SU-DHL-6 (cell line): ENCODE measurements at regions not wholly inside any gene's neighbourhood (a gene's known extent, or its start where the extent isn't known, plus 50 kb on each side); places are given as distances from the start of the nearest gene placed in this dataset.

ENCODE experiments used
- H2AFZ ChIP-seq: fragments of 200-600 bp; sonication (generic); 2 replicates; pipeline ENCODE4 v1.6.1; 2014; ENCODE audit warnings: low read depth, mild to moderate bottlenecking, moderate library complexity, mixed read lengths, antibody characterized with exemption, low read length; ENCODE audit not compliant: severe bottlenecking
- H3F3A ChIP-seq: fragments of 200-600 bp; shearing (Covaris generic); 2 replicates; pipeline ENCODE4 v1.6.0; 2016; ENCODE audit warnings: antibody characterized with exemption, mild to moderate bottlenecking; ENCODE audit not compliant: insufficient read depth
- H3K27ac ChIP-seq: fragments of 200-600 bp; sonication (generic); 2 replicates; pipeline ENCODE4 v1.5.1; 2016; ENCODE audit warnings: low read depth, mild to moderate bottlenecking, low read length, moderate library complexity, mixed read lengths
- H3K27me3 ChIP-seq: fragments of 200-600 bp; sonication (generic), shearing (Covaris generic); 2 replicates; pipeline ENCODE4 v1.6.0; 2014; ENCODE audit warnings: mild to moderate bottlenecking, low read length
- H3K36me3 ChIP-seq: fragments of 200-600 bp; sonication (generic); 2 replicates; pipeline ENCODE4 v1.6.1; 2014; ENCODE audit warnings: mild to moderate bottlenecking, low read length, mixed read lengths
- H3K4me2 ChIP-seq: fragments of 300-600, 200-600 bp; shearing (Covaris generic), sonication (generic); 2 replicates; pipeline ENCODE4 v1.6.0; 2014; ENCODE audit warnings: low read length, low read depth, mild to moderate bottlenecking; ENCODE audit not compliant: poor library complexity, severe bottlenecking
- H3K4me3 ChIP-seq: fragments of 200-600 bp; sonication (generic); 2 replicates; pipeline ENCODE4 v1.5.1; 2014; ENCODE audit warnings: antibody characterized with exemption, low read length, mild to moderate bottlenecking, mixed read lengths; ENCODE audit not compliant: insufficient read depth, poor library complexity, severe bottlenecking
- H3K79me2 ChIP-seq: fragments of 200-600 bp; sonication (generic); 2 replicates; pipeline ENCODE4 v1.6.1; 2014; ENCODE audit warnings: mild to moderate bottlenecking, low read length, moderate library complexity; ENCODE audit not compliant: insufficient read depth
- H3K9ac ChIP-seq: fragments of 200-600 bp; sonication (generic); 2 replicates; pipeline ENCODE4 v1.7.0; 2014; ENCODE audit warnings: mild to moderate bottlenecking, low read length
- H3K9me2 ChIP-seq: fragments of 200-600 bp; sonication (generic); replicated peaks from 2 replicates; pipeline ENCODE4 v1.6.1; 2014; ENCODE audit warnings: low read length; ENCODE audit not compliant: insufficient read depth
- H3K9me3 ChIP-seq: fragments of 200-600 bp; sonication (generic); 2 replicates; pipeline ENCODE4 v1.6.1; 2014; ENCODE audit warnings: low read length, mixed read lengths; ENCODE audit not compliant: insufficient read depth
- H4K20me1 ChIP-seq: fragments of 200-600 bp; sonication (generic); 2 replicates; pipeline ENCODE4 v1.6.1; 2014; ENCODE audit warnings: low read depth, mild to moderate bottlenecking, antibody characterized with exemption, low read length, moderate library complexity, mixed read lengths
- EZH2phosphoT487 ChIP-seq: fragments of 200-600 bp; sonication (generic), shearing (Covaris generic); conservative IDR thresholded peaks from 2 replicates; pipeline ENCODE4 v1.6.1; 2018; ENCODE audit warnings: mild to moderate bottlenecking, antibody characterized with exemption, low read length, moderate library complexity, mixed read lengths
- TF ChIP-seq, protein P1 (sequence below): fragments of 200-600 bp; sonication (generic); IDR thresholded peaks from one replicate; pipeline ENCODE4 v1.5.1; 2017; ENCODE audit warnings: antibody characterized with exemption, mild to moderate bottlenecking, low read length, moderate library complexity; ENCODE audit not compliant: insufficient read depth, poor library complexity, severe bottlenecking

DNA sequence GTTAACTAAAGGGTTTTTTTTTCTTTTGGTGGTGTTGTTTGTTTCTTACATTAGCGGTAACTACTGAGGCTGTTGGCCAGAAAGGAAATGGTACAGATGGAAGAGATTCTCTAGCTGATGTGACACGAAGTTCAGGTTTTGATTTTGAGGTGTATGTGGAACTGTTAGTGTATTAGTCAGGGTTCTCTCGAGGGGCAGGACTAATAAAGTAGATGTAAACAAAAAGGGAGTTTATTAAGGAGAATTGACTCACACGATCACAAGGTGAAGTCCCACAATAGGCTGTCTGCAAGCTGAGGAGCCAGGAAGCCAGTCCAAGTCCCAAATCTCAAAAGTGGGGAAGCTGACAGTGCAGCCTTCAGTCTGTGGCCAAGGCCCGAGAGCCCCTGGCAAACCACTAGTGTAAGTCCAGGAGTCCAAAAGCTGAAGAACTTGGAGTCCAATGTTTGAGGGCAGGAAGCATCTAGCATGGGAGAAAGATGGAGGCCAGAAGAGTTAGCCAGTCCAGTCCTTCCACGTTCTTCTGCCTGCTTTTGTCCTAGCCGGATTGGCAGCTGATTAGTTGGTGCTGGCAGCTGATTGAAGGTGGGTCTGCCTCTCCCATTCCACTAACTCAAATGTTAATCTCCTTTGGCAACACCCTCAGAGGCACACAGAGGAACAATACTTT is 577.6 kb downstream of the EFNB2 start:
- no peak overlapping the region for H3K27ac ChIP-seq
- TF ChIP-seq EZH2phosphoT487 = no peak
- TF ChIP-seq, protein P1, sequence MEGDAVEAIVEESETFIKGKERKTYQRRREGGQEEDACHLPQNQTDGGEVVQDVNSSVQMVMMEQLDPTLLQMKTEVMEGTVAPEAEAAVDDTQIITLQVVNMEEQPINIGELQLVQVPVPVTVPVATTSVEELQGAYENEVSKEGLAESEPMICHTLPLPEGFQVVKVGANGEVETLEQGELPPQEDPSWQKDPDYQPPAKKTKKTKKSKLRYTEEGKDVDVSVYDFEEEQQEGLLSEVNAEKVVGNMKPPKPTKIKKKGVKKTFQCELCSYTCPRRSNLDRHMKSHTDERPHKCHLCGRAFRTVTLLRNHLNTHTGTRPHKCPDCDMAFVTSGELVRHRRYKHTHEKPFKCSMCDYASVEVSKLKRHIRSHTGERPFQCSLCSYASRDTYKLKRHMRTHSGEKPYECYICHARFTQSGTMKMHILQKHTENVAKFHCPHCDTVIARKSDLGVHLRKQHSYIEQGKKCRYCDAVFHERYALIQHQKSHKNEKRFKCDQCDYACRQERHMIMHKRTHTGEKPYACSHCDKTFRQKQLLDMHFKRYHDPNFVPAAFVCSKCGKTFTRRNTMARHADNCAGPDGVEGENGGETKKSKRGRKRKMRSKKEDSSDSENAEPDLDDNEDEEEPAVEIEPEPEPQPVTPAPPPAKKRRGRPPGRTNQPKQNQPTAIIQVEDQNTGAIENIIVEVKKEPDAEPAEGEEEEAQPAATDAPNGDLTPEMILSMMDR = no peak
- no peak overlapping the region for H3K4me2 ChIP-seq
- H3F3A ChIP-seq = no peaks in the 10 kb centered on the region
- no peaks in the 10 kb centered on the region for H3K9me2 ChIP-seq
- no peaks in the 10 kb centered on the region for H3K79me2 ChIP-seq
- no peaks in the 10 kb centered on the region for H3K36me3 ChIP-seq
- no peak overlapping the region for H2AFZ ChIP-seq
- H3K9ac ChIP-seq = no peak overlapping the region
- no peaks in the 10 kb centered on the region for H3K27me3 ChIP-seq
- H4K20me1 ChIP-seq = no peaks in the 10 kb centered on the region
- no peak overlapping the region for H3K4me3 ChIP-seq
- no peaks in the 10 kb centered on the region for H3K9me3 ChIP-seq

DNA sequence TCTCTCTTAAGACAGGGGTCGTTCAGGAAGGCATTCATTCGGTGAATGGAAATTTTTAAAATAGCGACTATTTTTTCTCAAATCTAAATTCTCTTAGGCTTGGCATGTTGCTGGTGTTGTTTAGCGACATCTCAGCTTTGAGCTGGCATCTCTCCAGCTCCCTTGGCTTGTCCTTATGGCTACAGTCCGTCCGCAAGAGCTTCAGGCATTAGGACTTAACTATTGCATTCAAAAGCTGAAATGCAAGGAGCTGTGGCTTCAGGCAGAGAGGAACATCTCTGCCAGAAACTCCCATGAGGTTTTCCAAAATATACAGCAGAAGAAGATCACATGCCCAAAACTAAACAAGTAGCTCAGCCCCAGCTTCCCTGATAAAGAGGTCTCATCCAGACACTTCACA is 578.5 kb downstream of the EFNB2 start:
- no peaks in the 10 kb centered on the region for H3K9me3 ChIP-seq
- no peak overlapping the region for H3K4me2 ChIP-seq
- H3F3A ChIP-seq = no peaks in the 10 kb centered on the region
- no peaks in the 10 kb centered on the region for H4K20me1 ChIP-seq
- no peak overlapping the region for H2AFZ ChIP-seq
- no peak overlapping the region for H3K4me3 ChIP-seq
- H3K36me3 ChIP-seq = no peaks in the 10 kb centered on the region
- no peak overlapping the region for H3K27ac ChIP-seq
- H3K79me2 ChIP-seq = no peaks in the 10 kb centered on the region
- no peaks in the 10 kb centered on the region for H3K27me3 ChIP-seq
- H3K9me2 ChIP-seq = no peaks in the 10 kb centered on the region
- H3K9ac ChIP-seq = no peak overlapping the region
- TF ChIP-seq, protein P1 = no peak
- TF ChIP-seq EZH2phosphoT487 = no peak

DNA sequence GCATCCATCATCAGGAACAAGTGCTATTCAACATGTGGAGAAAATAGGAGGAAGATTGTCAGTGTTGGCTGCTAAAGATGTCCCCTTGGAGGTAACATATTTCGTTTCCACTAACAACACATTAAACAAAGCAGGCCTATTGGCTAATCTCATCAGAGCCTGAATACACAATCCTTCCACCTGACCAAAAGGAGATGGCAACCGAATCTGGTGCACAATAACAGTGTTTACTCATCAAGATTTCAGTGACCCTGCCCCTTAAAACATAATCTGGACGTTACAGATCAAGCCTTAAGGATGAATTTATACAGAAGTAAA is 582.5 kb downstream of the EFNB2 start:
- H3K27ac ChIP-seq = no peak overlapping the region
- H3K9me3 ChIP-seq = no peaks in the 10 kb centered on the region
- no peaks in the 10 kb centered on the region for H3F3A ChIP-seq
- no peaks in the 10 kb centered on the region for H3K27me3 ChIP-seq
- no peak overlapping the region for H3K9ac ChIP-seq
- H3K4me2 ChIP-seq = no peak overlapping the region
- H4K20me1 ChIP-seq = no peaks in the 10 kb centered on the region
- H3K36me3 ChIP-seq = no peaks in the 10 kb centered on the region
- H3K79me2 ChIP-seq = no peaks in the 10 kb centered on the region
- H2AFZ ChIP-seq = no peak overlapping the region
- no peaks in the 10 kb centered on the region for H3K9me2 ChIP-seq
- H3K4me3 ChIP-seq = no peak overlapping the region
- TF ChIP-seq, protein P1 = no peak
- TF ChIP-seq EZH2phosphoT487 = no peak
